ENCODE measurements at regions not wholly inside any gene's neighbourhood (a gene's known extent, or its start where the extent isn't known, plus 50 kb on each side); places are given as distances from the start of the nearest gene placed in this dataset.

DNA sequence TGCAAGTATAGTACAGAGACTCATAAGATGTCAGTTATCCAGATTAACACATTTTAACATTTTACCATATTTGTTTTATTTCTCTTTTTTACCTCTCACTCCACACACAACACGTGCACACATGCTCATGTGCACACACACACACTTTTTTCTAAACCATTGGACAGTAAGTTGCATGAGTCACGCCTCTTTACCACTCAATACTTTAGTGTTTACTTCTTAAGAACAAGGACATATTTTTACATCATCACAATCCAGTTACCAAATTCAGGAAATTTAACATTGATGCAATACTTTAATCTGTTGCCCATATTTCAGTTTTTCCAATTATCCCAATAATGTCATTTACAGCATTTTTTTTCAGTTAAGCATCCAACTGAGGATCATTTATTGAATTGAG is 109.0 kb downstream of the RIN2 start:
- TF ChIP-seq, protein P1, sequence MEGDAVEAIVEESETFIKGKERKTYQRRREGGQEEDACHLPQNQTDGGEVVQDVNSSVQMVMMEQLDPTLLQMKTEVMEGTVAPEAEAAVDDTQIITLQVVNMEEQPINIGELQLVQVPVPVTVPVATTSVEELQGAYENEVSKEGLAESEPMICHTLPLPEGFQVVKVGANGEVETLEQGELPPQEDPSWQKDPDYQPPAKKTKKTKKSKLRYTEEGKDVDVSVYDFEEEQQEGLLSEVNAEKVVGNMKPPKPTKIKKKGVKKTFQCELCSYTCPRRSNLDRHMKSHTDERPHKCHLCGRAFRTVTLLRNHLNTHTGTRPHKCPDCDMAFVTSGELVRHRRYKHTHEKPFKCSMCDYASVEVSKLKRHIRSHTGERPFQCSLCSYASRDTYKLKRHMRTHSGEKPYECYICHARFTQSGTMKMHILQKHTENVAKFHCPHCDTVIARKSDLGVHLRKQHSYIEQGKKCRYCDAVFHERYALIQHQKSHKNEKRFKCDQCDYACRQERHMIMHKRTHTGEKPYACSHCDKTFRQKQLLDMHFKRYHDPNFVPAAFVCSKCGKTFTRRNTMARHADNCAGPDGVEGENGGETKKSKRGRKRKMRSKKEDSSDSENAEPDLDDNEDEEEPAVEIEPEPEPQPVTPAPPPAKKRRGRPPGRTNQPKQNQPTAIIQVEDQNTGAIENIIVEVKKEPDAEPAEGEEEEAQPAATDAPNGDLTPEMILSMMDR (IDR thresholded peaks at IDR 0.05): no peak
- no peak for TF ChIP-seq POLR2A (IDR thresholded peaks at IDR 0.05)
- no peak for TF ChIP-seq EP300 (IDR thresholded peaks at IDR 0.05)

All from tibial nerve (tissue), 4 donors.